ENCODE measurements at regions not wholly inside any gene's neighbourhood (a gene's known extent, or its start where the extent isn't known, plus 50 kb on each side); places are given as distances from the start of the nearest gene placed in this dataset.

- Histone ChIP-seq H2BK5ac (ENCODE audit: low read depth, low read length) (no peak overlapping the region), H4K5ac (ENCODE audit: insufficient read length, low read depth, low read length) (no peak overlapping the region), H3K79me2 (ENCODE audit: control insufficient read depth in 1 of 2, insufficient read depth in 2 of 2, low read length in 2 of 2) (no peaks in the 10 kb centered on the region), H4K91ac (replicated peaks; ENCODE audit: insufficient read length, low read length) (no peak overlapping the region), H3K4ac (replicated peaks; ENCODE audit: insufficient read length, low read depth, low read length) (no peak overlapping the region), H3K23me2 (ENCODE audit: low read depth, low read length) (no peaks in the 10 kb centered on the region), H2BK15ac (ENCODE audit: low read length) (no peak overlapping the region), H3K9me3 (ENCODE audit: insufficient read depth in 2 of 2, low read depth in 1 of 2, low read length in 1 of 2) (no peaks in the 10 kb centered on the region; a peak in 1 of 4 replicates), H3K18ac (ENCODE audit: extremely low read depth, low read length) (no peak overlapping the region), H3K9ac (replicated peaks in 1 of 4; ENCODE audit: extremely low read depth in 1 of 4, low read depth in 3 of 4, low read length in 3 of 4) (no peak overlapping the region), H2BK12ac (ENCODE audit: low read depth, low read length) (no peak overlapping the region), H2AK5ac (ENCODE audit: low read depth, low read length) (no peak overlapping the region), H3K27me3 (replicated peaks in 1 of 4; ENCODE audit: control insufficient read depth in 3 of 4, extremely low read depth in 1 of 4, insufficient read depth in 3 of 4, low read length in 3 of 4) (no peaks in the 10 kb centered on the region), H3K27ac (ENCODE audit: low read depth, low read length) (no peak overlapping the region), H4K8ac (ENCODE audit: extremely low read depth, insufficient read depth, low read length) (no peak overlapping the region), H2BK20ac (ENCODE audit: low read length) (no peak overlapping the region), H3K4me1 (replicated peaks in 1 of 4; ENCODE audit: control insufficient read depth in 3 of 4, insufficient read depth in 4 of 4, low read length in 3 of 4) (no peaks in the 10 kb centered on the region), H3K4me3 (ENCODE audit: extremely low read depth in 1 of 4, insufficient read depth in 2 of 4, low read depth in 3 of 4, low read length in 4 of 4) (no peak overlapping the region), H3K36me3 (ENCODE audit: control insufficient read depth in 2 of 4, insufficient read depth in 4 of 4, low read length in 3 of 4) (no peaks in the 10 kb centered on the region), H3K4me2 (ENCODE audit: insufficient read depth in 1 of 2, low read depth in 2 of 2, low read length in 2 of 2) (no peak overlapping the region), H2AFZ (ENCODE audit: low read length) (no peak overlapping the region; the same call in 1 of the 2 replicates), H3K56ac (replicated peaks; ENCODE audit: insufficient read length, low read depth, low read length) (no peak overlapping the region), H3K14ac (ENCODE audit: insufficient read length) (no peak overlapping the region), H3K79me1 (ENCODE audit: low read depth, low read length) (no peaks in the 10 kb centered on the region), H4K20me1 (replicated peaks in 1 of 2; ENCODE audit: control insufficient read depth in 1 of 2, insufficient read depth in 2 of 2, low read length in 2 of 2) (no peaks in the 10 kb centered on the region), H3K23ac (ENCODE audit: insufficient read length) (no peak overlapping the region), H2BK120ac (replicated peaks; ENCODE audit: low read depth, low read length) (no peak overlapping the region)
- FAIRE-seq (no peak), DNase-seq (ENCODE audit: low read depth in 1 of 2, low spot score in 2 of 2) (no peak)
- no peak for TF ChIP-seq NANOG (IDR thresholded peaks at IDR 0.05; ENCODE audit: insufficient read depth, low read depth, low read length, poor library complexity, severe bottlenecking)
- no peak for TF ChIP-seq MAFK (IDR thresholded peaks at IDR 0.05; ENCODE audit: low read depth, low read length)
- TF ChIP-seq FOSL1 (IDR thresholded peaks at IDR 0.05; ENCODE audit: insufficient read depth, low read depth, low read length) = no peak
- TF ChIP-seq CBX8 (IDR thresholded peaks at IDR 0.05; ENCODE audit: borderline replicate concordance, low read depth, low read length) = no peak
- TF ChIP-seq HDAC6 (IDR thresholded peaks at IDR 0.05; ENCODE audit: low read depth, low read length) = no peak
- no peak for TF ChIP-seq BACH1 (IDR thresholded peaks at IDR 0.05; ENCODE audit: low read length)
- no peak for TF ChIP-seq KDM1A (IDR thresholded peaks at IDR 0.05; ENCODE audit: borderline replicate concordance, low read length)
- 91% methylated on average over 1 of the region's 1 CpG; no CpG with 5 or more reads in 1 of the 2 experiments for WGBS, 2 experiments (ENCODE audit: extremely low coverage in 1 of 2, insufficient coverage in 1 of 2, insufficient read length in 1 of 2, insufficient replicate concordance in 2 of 2, low coverage in 1 of 2, low lambda C conversion rate in 2 of 2, missing lambda C conversion rate in 1 of 2)
- CTCF ChIA-PET (ENCODE audit: partially characterized antibody) = no interaction called here
- POLR2A ChIA-PET (ENCODE audit: partially characterized antibody) = no interaction called here
Measured at GRCh38 chr4:187118602-187119120, 395.0 kb upstream of the FAT1 start.

All from H1 (cell line).